ENCODE measurements at regions not wholly inside any gene's neighbourhood (a gene's known extent, or its start where the extent isn't known, plus 50 kb on each side); places are given as distances from the start of the nearest gene placed in this dataset.

GRCh38 chr2:48122166-48122565 lies 192.3 kb upstream of the FOXN2 start:
- no peak overlapping the region for H3K4me3 ChIP-seq (ENCODE audit: low read depth, low read length)
- no peak for TF ChIP-seq CTCF (conservative IDR thresholded peaks at IDR 0.05; ENCODE audit: low read depth, low read length)
- no peak for DNase-seq (ENCODE audit: low read depth)

GRCh38 chr2:48124592-48124991 lies 189.9 kb upstream of the FOXN2 start:
- no peak for DNase-seq (ENCODE audit: low read depth)
- no peak for TF ChIP-seq CTCF (conservative IDR thresholded peaks at IDR 0.05; ENCODE audit: low read depth, low read length)

GRCh38 chr2:48126162-48126561 lies 188.3 kb upstream of the FOXN2 start:
- TF ChIP-seq CTCF (conservative IDR thresholded peaks at IDR 0.05; ENCODE audit: low read depth, low read length), result no peak
- H3K4me3 ChIP-seq (ENCODE audit: low read depth, low read length), result no peak overlapping the region
- no peak for DNase-seq (ENCODE audit: low read depth)

More at GRCh38 chr2:48124592-48124991, 189.9 kb upstream of the FOXN2 start:
- H3K4me3 ChIP-seq (ENCODE audit: low read depth, low read length), result no peak overlapping the region

- no peak for DNase-seq (ENCODE audit: low read depth)
- no peak overlapping the region for H3K4me3 ChIP-seq (ENCODE audit: low read depth, low read length)
- no peak for TF ChIP-seq CTCF (conservative IDR thresholded peaks at IDR 0.05; ENCODE audit: low read depth, low read length)
These were observed 186.8 kb upstream of the FOXN2 start for GRCh38 chr2:48127612-48128191.

GRCh38 chr2:48129293-48129950 lies 185.1 kb upstream of the FOXN2 start:
- H3K4me3 ChIP-seq (ENCODE audit: low read depth, low read length), result no peak overlapping the region
- no peak for DNase-seq (ENCODE audit: low read depth)
- no peak for TF ChIP-seq CTCF (conservative IDR thresholded peaks at IDR 0.05; ENCODE audit: low read depth, low read length)

GRCh38 chr2:48131539-48132270 lies 182.8 kb upstream of the FOXN2 start:
- no peak for TF ChIP-seq CTCF (conservative IDR thresholded peaks at IDR 0.05; ENCODE audit: low read depth, low read length)
- H3K4me3 ChIP-seq (ENCODE audit: low read depth, low read length), result no peak overlapping the region
- DNase-seq (ENCODE audit: low read depth), result no peak

Measured in epithelial cell of proximal tubule (primary cell).